ENCODE measurements at regions not wholly inside any gene's neighbourhood (a gene's known extent, or its start where the extent isn't known, plus 50 kb on each side); places are given as distances from the start of the nearest gene placed in this dataset.
"Not testable (repeated sequence)": the region's sequence is repeated elsewhere in the genome, so short reads cannot be mapped to it uniquely, and the experiment has no call there.

DNA sequence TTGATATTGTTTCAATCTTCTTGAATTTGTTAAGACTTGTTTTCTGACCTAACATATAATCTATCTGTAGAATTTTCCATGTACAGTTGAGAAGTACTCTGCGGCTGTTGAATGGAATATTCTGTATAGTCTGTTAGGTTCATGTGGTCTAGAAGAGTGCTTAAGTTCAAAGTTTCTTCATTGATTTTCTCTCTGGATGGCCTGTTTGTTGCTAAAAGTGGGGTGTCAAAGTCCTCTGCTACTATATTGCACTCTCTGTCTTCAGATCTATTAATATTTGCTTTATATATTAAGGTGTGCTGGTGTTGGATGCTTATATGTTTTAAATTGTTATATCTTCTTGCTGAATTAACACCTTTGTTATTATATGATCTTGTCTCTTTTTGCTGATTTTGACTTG is 290.9 kb upstream of the STXBP6 start:
- H2AFZ ChIP-seq (ENCODE audit: low read depth, low read length), result no peak overlapping the region
- H3K4me1 ChIP-seq (ENCODE audit: insufficient read depth, low read length), result no peaks in the 10 kb centered on the region
- no peak overlapping the region for H3K4me3 ChIP-seq (ENCODE audit: low read length)
- no peaks in the 10 kb centered on the region for H3K9me3 ChIP-seq (ENCODE audit: low read length)
- no peaks in the 10 kb centered on the region for H3K36me3 ChIP-seq (ENCODE audit: insufficient read depth, low read length)
- H3K27me3 ChIP-seq (ENCODE audit: insufficient read depth, low read length), result no peaks in the 10 kb centered on the region

DNA sequence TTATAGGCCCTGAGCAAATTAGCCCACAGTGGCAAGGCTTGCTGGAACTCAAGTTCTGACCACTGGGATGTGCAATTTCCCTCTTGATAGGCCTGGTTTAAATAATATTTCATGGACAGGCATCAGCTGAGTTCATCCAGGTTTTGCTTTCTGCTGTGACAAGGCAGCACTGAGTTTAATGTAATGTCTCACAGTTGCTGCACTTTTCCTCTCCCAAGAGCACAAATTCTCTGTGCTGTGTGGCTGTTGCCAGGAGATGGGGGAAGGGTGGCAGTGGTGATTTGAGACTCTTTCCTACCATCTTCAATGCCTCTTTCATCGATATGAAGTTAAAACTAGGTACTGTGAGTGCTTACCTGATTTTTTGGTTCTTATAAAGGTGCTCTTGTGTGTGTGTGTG is 272.8 kb upstream of the STXBP6 start:
- Histone ChIP-seq H3K27me3 (ENCODE audit: insufficient read depth, low read length) (no peaks in the 10 kb centered on the region), H3K4me3 (ENCODE audit: low read length) (no peak overlapping the region), H2AFZ (ENCODE audit: low read depth, low read length) (no peak overlapping the region), H3K36me3 (ENCODE audit: insufficient read depth, low read length) (no peaks in the 10 kb centered on the region), H3K4me1 (ENCODE audit: insufficient read depth, low read length) (no peaks in the 10 kb centered on the region), H3K9me3 (ENCODE audit: low read length) (no peaks in the 10 kb centered on the region)

GRCh38 chr14:25316007-25316406 is 266.1 kb upstream of the STXBP6 start:
- not testable (repeated sequence) for H3K27me3 ChIP-seq (ENCODE audit: insufficient read depth, low read length); H3K36me3 ChIP-seq (ENCODE audit: insufficient read depth, low read length); H3K4me3 ChIP-seq (ENCODE audit: low read length); H3K9me3 ChIP-seq (ENCODE audit: low read length); H3K4me1 ChIP-seq (ENCODE audit: insufficient read depth, low read length); H2AFZ ChIP-seq (ENCODE audit: low read depth, low read length)

DNA sequence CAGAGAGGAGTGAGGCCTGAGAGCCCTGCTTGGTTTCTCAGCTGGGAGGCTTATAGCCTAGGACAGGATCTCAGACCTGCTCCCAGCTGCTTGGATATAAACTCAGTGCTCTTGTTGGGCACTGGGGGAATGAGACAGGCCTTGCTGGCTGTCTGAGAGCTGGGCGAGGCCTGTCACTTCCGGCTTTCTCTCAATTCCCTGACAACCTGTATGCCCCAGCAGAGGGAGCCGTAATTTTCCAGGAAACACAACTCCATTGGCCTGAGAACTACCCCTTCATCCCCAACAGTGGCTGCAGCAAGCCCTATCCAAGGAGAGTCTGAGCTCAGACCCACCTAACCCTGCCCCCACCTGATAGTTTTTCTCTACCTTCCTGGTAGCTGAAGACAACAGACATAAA is 258.3 kb upstream of the STXBP6 start:
- no peak overlapping the region for H3K4me3 ChIP-seq (ENCODE audit: low read length)
- no peaks in the 10 kb centered on the region for H3K9me3 ChIP-seq (ENCODE audit: low read length)
- H2AFZ ChIP-seq (ENCODE audit: low read depth, low read length), result no peak overlapping the region
- H3K4me1 ChIP-seq (ENCODE audit: insufficient read depth, low read length), result peaks cover 3% of the 10 kb centered on the region
- H3K36me3 ChIP-seq (ENCODE audit: insufficient read depth, low read length), result no peaks in the 10 kb centered on the region
- no peaks in the 10 kb centered on the region for H3K27me3 ChIP-seq (ENCODE audit: insufficient read depth, low read length)

- Histone ChIP-seq H3K36me3 (ENCODE audit: insufficient read depth, low read length) (no peaks in the 10 kb centered on the region), H3K27me3 (ENCODE audit: insufficient read depth, low read length) (no peaks in the 10 kb centered on the region), H2AFZ (ENCODE audit: low read depth, low read length) (no peak overlapping the region), H3K4me3 (ENCODE audit: low read length) (no peak overlapping the region), H3K9me3 (ENCODE audit: low read length) (no peaks in the 10 kb centered on the region), H3K4me1 (ENCODE audit: insufficient read depth, low read length) (peaks cover 3% of the 10 kb centered on the region)
These were observed 254.0 kb upstream of the STXBP6 start for GRCh38 chr14:25303934-25304333.

GRCh38 chr14:25298238-25298637 is 248.3 kb upstream of the STXBP6 start:
- H2AFZ ChIP-seq (ENCODE audit: low read depth, low read length), result no peak overlapping the region
- no peaks in the 10 kb centered on the region for H3K9me3 ChIP-seq (ENCODE audit: low read length)
- H3K36me3 ChIP-seq (ENCODE audit: insufficient read depth, low read length), result no peaks in the 10 kb centered on the region
- no peaks in the 10 kb centered on the region for H3K4me1 ChIP-seq (ENCODE audit: insufficient read depth, low read length)
- no peak overlapping the region for H3K4me3 ChIP-seq (ENCODE audit: low read length)
- no peaks in the 10 kb centered on the region for H3K27me3 ChIP-seq (ENCODE audit: insufficient read depth, low read length)

DNA sequence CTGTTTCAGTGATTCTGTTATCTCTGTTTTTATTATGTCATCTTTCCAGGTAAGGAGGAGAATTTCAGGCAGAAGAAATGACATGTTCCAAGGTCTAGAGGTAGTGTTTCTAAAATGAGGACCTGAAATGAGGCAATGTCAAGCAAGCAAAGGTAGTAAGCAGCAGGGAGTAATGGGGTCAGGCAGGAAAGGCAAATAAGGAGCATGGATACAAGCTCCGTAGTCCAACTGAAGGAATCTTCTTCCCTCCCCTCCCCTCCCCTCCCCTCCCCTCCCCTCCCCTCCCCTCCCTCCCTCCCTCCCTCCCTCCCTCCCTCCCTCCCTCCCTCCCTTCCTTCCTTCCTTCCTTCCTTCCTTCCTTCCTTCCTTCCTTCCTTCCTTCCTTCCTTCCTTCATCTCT is 240.2 kb upstream of the STXBP6 start:
- not testable (repeated sequence) for H3K4me1 ChIP-seq (ENCODE audit: insufficient read depth, low read length); H3K4me3 ChIP-seq (ENCODE audit: low read length); H3K27me3 ChIP-seq (ENCODE audit: insufficient read depth, low read length); H2AFZ ChIP-seq (ENCODE audit: low read depth, low read length); H3K9me3 ChIP-seq (ENCODE audit: low read length); H3K36me3 ChIP-seq (ENCODE audit: insufficient read depth, low read length)

- H2AFZ ChIP-seq (ENCODE audit: low read depth, low read length), result no peak overlapping the region
These were observed 224.6 kb upstream of the STXBP6 start for GRCh38 chr14:25274529-25274928.

GRCh38 chr14:25267186-25267585 is 217.2 kb upstream of the STXBP6 start:
- Histone ChIP-seq H3K27me3 (ENCODE audit: insufficient read depth, low read length) (no peaks in the 10 kb centered on the region), H3K4me3 (ENCODE audit: low read length) (no peak overlapping the region), H3K9me3 (ENCODE audit: low read length) (no peaks in the 10 kb centered on the region), H2AFZ (ENCODE audit: low read depth, low read length) (no peak overlapping the region), H3K36me3 (ENCODE audit: insufficient read depth, low read length) (no peaks in the 10 kb centered on the region), H3K4me1 (ENCODE audit: insufficient read depth, low read length) (no peaks in the 10 kb centered on the region)

More at GRCh38 chr14:25274529-25274928, 224.6 kb upstream of the STXBP6 start:
- no peak overlapping the region for H3K4me3 ChIP-seq (ENCODE audit: low read length)
- no peaks in the 10 kb centered on the region for H3K4me1 ChIP-seq (ENCODE audit: insufficient read depth, low read length)
- H3K27me3 ChIP-seq (ENCODE audit: insufficient read depth, low read length), result no peaks in the 10 kb centered on the region
- no peaks in the 10 kb centered on the region for H3K9me3 ChIP-seq (ENCODE audit: low read length)
- no peaks in the 10 kb centered on the region for H3K36me3 ChIP-seq (ENCODE audit: insufficient read depth, low read length)

DNA sequence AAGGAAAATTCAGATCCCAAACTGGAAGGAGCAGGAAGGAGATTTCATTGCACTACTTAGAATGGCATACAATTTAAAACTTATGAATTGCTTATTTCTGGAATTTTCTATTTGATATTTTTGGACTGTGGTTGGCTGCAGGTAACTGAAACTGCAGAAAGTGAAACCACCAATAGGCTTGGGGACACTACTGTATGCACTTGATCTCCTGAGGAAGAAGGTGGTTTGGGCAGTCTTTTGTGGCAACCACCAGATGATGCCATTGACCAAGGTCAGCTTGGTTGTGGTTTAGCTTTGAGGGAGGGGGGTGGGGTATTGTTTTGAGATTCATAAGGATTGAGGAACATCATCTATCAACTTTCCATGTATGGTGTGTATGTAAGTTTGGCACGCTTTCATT is 209.5 kb upstream of the STXBP6 start:
- Histone ChIP-seq H2AFZ (ENCODE audit: low read depth, low read length) (no peak overlapping the region), H3K4me3 (ENCODE audit: low read length) (no peak overlapping the region), H3K4me1 (ENCODE audit: insufficient read depth, low read length) (no peaks in the 10 kb centered on the region), H3K27me3 (ENCODE audit: insufficient read depth, low read length) (no peaks in the 10 kb centered on the region), H3K36me3 (ENCODE audit: insufficient read depth, low read length) (no peaks in the 10 kb centered on the region), H3K9me3 (ENCODE audit: low read length) (no peaks in the 10 kb centered on the region)

GRCh38 chr14:25252793-25253192 is 202.8 kb upstream of the STXBP6 start:
- Histone ChIP-seq H3K4me3 (ENCODE audit: low read length) (no peak overlapping the region), H3K27me3 (ENCODE audit: insufficient read depth, low read length) (no peaks in the 10 kb centered on the region), H3K4me1 (ENCODE audit: insufficient read depth, low read length) (no peaks in the 10 kb centered on the region), H2AFZ (ENCODE audit: low read depth, low read length) (no peak overlapping the region), H3K9me3 (ENCODE audit: low read length) (no peaks in the 10 kb centered on the region), H3K36me3 (ENCODE audit: insufficient read depth, low read length) (no peaks in the 10 kb centered on the region)

DNA sequence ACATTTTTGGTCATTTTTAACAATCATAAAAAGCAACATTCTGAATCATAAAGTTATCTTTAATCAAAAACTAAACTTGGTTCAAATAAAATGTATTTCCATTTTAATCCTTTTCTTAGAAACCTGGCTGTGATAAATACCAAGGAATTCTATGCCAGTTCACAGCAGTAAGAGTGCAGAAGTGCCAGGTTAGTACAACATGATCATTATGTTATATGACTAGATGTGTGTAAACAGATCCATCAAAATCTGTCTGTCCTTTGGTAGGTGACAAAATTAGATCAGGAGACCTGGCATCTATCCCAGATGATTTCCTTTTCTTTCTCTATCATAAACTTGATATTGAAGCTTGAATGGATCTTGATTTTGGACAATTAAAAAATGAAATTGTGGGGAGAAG is 200.6 kb upstream of the STXBP6 start:
- Histone ChIP-seq H3K4me3 (ENCODE audit: low read length) (no peak overlapping the region), H3K36me3 (ENCODE audit: insufficient read depth, low read length) (no peaks in the 10 kb centered on the region), H2AFZ (ENCODE audit: low read depth, low read length) (no peak overlapping the region), H3K4me1 (ENCODE audit: insufficient read depth, low read length) (no peaks in the 10 kb centered on the region), H3K27me3 (ENCODE audit: insufficient read depth, low read length) (no peaks in the 10 kb centered on the region), H3K9me3 (ENCODE audit: low read length) (no peaks in the 10 kb centered on the region)

GRCh38 chr14:25247609-25248008 is 197.7 kb upstream of the STXBP6 start:
- H3K36me3 ChIP-seq (ENCODE audit: insufficient read depth, low read length), result no peaks in the 10 kb centered on the region
- no peaks in the 10 kb centered on the region for H3K27me3 ChIP-seq (ENCODE audit: insufficient read depth, low read length)
- no peak overlapping the region for H2AFZ ChIP-seq (ENCODE audit: low read depth, low read length)
- no peaks in the 10 kb centered on the region for H3K9me3 ChIP-seq (ENCODE audit: low read length)
- no peaks in the 10 kb centered on the region for H3K4me1 ChIP-seq (ENCODE audit: insufficient read depth, low read length)
- no peak overlapping the region for H3K4me3 ChIP-seq (ENCODE audit: low read length)

DNA sequence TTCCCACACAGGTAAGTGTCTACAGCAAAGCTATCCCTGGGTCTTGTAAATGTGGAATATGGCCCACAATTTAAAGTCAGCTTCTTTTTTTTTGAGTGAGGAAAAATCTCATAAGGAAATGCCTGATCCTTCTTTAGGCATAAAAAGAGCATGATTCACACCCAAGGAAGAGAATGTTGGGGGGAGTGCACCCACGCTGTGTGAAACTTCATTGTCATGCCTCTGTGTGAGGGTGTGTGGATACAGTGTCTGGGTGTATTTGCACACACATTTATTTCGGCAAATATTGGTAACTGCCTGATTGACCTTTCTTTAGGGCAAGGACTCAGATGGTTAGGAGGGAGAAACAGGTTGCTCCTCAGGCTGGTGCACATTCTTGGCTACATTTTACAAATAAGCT is 196.8 kb upstream of the STXBP6 start:
- no peaks in the 10 kb centered on the region for H3K27me3 ChIP-seq (ENCODE audit: insufficient read depth, low read length)
- H3K36me3 ChIP-seq (ENCODE audit: insufficient read depth, low read length), result no peaks in the 10 kb centered on the region
- no peaks in the 10 kb centered on the region for H3K4me1 ChIP-seq (ENCODE audit: insufficient read depth, low read length)
- no peak overlapping the region for H2AFZ ChIP-seq (ENCODE audit: low read depth, low read length)
- no peaks in the 10 kb centered on the region for H3K9me3 ChIP-seq (ENCODE audit: low read length)
- no peak overlapping the region for H3K4me3 ChIP-seq (ENCODE audit: low read length)

All from neuron (in vitro differentiated cells).